GM19025 (cell line): ENCODE measurements at regions not wholly inside any gene's neighbourhood (a gene's known extent, or its start where the extent isn't known, plus 50 kb on each side); places are given as distances from the start of the nearest gene placed in this dataset.
"Not testable (repeated sequence)": the region's sequence is repeated elsewhere in the genome, so short reads cannot be mapped to it uniquely, and the experiment has no call there.

Experiments used
- ATAC-seq: cut with Tn5 transposase; IDR thresholded peaks from one replicate; pipeline ENCODE4 v1.9.1; 2021; ENCODE audit warnings: mild to moderate bottlenecking, low read depth, moderate library complexity; ENCODE audit not compliant: unreplicated experiment

DNA sequence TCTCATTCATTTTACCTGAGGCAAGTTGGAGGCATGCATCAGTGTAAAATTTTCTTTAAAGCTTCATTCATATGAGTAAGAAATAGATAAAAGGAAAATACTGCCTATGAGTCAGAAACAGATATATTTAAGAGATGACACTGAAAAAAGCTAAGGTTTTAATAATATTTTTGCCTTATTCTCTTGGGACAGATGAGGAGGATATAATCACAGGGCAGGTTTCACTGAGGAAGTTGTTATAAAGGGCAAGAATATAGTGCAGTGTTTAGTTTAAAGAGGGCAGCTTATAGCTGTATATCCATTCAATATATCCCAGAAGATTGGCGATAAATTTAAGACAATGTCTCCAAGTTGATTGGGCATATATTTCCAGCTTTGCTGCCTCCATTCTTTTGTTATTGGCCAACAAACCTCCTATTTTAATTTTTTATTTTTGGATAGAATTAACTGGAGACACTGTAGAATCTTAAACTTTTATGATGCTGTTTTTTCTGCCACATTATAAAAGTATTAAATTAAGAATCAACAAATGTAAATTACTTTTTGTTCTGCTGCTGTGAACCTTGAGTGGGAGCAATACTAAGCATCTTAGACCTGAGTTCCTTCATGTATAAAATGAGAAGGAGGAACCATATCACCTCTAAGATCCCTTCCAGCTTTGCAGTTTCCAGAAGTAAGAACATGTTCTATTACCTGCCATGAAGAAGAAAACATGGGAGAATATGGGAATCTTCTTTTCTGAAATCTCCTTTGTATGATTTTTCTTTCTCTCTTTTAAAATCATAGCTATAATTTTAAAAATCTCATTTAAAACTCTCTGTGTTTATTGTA, 171.6 kb downstream of the S1PR1 start:
- peak; percentile 1 for ATAC-seq

DNA sequence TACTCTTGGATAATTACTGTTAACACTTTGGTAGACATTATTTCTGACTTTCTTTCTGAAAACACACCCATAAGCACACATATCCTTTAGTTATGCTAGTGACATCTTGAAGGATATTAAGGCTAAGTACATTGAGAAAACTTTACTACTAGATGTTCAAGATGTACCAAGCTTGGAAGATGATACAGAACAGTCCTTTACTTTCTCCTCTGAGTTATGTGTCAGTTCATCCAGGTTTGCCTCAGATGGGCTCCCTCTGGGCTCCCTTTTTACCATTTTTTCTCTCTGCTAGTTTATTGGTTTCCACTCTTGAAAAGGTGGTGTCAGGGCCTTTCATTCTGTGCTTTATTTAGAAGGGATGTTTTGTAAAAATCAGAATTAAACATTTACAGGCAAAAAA, 172.3 kb downstream of the S1PR1 start:
- ATAC-seq = no peak

DNA sequence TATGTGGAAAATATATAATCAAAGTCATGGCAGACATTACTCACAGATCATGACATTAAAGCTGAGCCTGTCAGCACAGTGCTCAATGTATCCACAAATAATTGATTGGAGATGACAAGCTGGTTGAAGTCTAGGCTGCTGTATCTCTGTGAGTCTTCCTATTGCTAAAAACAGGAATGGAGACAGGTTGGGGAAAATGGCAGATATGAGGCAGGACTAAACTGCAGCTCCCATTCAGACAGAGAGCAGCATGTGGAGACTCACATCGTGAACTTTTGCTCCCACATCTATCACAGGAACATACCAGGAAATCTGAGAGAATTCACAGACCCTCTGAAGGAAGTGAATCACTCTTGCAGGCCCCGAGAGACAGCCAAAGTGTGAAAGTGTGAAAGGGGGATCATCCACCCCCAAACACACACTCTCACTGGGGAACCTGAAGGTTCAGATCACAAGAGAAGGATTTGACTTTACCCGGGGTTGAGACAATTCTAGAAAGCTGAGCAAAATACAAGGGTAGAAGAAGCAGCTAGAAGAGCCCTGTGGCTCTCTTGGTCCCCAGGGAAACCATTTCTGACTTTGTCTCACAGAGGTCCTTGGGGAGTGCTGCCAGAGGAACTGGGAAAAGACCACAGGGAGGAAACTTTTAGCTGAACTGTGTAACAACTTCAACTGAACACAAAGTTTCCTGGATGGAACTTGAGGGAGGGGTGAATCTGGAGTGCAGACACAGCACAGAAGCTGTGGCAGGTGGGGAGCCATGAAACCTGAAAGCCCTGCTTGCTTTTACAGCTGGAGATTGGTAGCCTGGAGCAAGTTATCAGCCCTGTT, 173.4 kb downstream of the S1PR1 start:
- peak; percentile 35 for ATAC-seq

DNA sequence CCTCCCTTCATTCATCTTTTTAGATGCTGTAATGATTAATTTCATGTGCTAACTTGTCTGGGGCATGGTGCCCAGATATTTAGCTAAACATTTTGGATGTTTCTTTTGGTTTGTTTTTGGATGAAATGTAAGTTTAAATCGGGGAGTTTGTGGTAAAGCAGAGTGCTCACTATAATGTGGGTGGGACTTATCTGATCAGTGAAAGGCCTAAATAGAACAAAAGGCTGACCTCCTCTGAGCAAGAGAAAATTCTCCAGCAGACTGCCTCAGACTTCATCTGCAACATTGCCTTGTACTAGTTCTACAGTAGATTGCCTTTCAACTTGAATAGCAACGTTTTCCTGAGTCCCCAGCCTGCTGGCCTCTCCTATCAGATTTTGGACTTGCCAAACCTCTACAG, 183.6 kb downstream of the S1PR1 start:
- no peak for ATAC-seq

DNA sequence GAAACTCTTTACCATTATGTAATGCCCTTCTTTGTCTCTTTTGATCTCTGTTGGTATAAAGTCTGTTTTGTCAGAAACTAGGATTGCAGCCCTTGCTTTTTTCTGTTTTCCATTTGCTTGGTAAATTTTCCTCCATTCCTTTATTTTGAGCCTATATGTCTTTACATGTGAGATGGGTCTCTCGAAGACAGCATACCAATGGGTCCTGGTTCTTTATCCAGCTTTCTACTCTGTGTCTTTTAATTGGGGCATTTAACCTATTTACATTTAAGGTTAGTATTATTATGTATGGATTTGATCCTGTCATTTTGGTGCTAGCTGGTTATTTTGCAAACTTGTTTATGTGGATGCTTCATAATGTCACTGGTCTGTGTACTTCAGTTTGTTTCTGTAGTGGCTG, 191.3 kb downstream of the S1PR1 start:
- not testable (repeated sequence) for ATAC-seq

DNA sequence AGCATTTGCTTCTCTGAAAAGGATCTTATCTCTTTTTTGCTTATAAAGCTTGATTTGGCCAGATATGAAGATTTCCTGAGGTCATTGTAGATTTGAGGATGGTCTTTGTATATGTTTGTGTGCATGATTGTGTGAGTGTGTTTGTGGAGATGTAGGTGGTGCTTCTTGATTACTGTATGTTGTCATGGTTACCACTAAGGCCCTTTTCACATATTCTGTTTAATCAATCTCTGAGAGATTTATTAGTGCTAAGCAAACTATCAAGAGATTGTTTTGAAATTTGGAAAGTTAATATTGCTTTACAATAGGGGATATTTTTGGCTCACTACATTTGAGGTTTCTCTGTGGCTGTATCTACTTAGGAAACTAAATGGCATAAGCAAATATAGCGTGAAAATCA, 191.7 kb downstream of the S1PR1 start:
- ATAC-seq = no peak

DNA sequence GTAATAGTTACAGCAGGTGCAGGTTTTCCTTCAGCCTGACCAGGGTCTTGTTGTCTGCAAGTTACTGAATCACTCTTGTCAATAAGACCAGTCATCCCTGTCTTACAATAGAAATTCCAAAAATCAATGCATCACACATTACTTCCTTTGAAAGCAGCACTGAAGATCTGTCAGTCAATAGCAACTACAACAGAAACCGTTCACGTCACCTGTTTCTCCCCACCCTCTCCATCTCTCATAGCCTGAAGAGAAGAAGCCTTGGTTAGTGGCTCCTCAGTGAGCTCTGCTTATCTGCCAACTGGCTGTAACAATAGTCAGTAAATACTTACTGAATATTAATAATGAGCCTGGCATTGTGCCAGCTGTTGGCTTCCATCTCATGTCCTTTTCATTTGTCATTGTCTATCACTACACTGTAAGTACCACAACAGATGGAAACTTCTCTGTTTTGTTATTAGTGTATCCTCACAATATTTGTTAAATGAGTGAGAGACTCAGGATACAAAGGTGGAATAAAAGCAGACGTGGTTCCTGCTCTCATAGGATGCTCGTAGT, 195.2 kb downstream of the S1PR1 start:
- ATAC-seq = no peak

DNA sequence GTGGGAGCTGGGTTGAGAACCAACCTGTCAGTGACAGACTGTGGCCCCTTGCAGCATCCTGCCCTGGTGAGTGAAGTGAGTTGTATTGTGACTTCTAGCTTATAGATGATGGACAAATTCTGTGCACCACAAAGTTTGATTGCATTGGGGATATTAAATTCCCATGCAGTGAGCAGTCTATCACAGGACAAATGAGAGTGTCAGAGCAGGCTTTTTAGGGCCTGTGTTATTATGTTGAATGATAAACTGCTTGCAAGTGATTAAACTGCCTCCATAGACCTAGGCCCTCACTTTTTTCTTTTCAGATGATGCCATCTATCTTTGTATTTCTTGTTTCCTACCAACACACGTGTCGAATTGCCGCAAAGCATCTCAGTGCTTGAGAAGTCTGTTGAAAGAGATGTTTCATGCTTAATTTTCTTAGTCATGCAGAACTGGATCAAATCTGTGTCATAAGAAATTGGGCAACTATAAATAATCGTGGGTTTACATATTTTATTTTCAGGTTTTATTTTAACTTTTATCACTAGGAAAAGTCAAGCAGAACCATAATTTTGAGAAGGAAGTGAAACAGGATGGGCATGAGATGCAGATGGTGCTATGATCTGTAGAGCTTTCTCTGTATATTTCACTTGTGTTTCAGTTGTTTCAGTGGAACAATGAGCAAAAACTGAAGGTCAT, 199.2 kb downstream of the S1PR1 start:
- peak; percentile 50 for ATAC-seq

DNA sequence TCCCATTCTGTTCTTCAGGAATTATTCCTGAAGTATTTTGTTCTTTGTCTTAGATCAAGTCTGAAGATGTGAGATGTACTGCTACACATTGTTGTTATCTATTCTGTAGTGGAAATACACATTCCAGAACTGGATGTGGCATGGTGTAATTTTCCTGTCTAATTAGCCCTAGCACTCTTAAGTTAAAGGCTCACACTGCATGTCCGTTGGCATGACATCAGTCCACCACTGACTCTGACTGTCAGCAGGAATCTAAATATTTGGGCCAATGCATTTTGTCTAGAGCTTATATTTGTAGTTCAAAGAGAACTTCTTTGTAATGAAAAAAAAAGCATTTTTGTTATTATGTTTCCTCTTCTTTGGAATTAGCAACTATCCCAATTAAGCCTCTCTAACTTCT, 201.0 kb downstream of the S1PR1 start:
- ATAC-seq = no peak

DNA sequence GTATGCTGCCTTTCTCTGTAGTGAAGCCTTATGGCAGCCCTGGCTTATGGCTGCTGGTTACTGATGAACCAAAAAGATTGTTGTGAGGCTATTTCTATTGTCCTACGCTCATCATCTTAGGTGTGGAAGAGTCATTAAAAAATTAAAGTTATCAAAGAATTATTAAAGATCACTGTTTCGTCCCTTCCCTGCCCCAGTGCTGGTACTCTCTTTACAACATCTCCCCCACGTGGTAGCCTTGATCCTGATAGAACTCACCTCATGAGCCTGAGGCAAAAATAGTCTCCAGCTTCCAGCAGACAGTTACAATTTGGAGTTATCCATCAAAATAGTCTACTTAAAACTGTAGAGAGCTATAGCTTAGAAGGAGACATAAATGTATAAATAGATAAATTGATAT, 201.5 kb downstream of the S1PR1 start:
- ATAC-seq = peak; percentile 46

DNA sequence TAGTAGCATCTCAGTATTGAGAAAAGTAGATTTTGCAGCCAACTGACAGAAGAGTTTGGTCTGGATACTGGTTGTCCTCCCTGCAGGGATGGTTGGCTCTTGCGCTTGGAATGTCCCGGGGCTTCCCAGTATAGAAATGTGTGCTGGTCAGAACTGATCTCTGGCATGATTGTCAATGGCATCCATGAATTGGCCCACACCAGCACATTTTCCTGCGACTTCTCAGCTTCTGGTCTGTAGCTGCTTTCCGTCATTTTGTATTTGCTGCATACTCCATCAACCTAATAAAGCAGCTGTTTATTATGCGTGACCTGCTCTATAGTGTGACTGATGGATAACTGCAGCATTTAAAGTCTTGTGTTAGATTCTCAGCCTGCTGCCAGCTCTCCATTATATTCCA, 203.7 kb downstream of the S1PR1 start:
- ATAC-seq = no peak

DNA sequence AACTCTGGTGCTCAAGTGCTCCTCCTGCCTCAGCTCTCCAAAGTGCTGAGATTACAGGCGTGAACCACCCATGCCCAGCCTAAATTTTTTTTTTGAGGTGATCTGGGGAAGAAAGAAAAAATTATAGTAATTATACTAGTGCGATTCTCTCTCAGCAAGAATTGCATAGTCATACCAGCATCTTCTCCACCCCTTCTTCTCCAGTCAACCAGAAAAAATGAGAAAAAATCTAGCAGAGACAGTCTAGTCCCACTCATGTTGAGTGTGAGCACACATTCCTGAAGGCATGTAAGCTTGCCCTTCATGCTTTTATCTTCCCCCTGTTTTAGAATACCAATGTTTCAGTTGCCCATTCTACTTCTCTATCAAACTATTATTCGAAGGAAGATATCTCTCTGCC, 207.6 kb downstream of the S1PR1 start:
- ATAC-seq = no peak

DNA sequence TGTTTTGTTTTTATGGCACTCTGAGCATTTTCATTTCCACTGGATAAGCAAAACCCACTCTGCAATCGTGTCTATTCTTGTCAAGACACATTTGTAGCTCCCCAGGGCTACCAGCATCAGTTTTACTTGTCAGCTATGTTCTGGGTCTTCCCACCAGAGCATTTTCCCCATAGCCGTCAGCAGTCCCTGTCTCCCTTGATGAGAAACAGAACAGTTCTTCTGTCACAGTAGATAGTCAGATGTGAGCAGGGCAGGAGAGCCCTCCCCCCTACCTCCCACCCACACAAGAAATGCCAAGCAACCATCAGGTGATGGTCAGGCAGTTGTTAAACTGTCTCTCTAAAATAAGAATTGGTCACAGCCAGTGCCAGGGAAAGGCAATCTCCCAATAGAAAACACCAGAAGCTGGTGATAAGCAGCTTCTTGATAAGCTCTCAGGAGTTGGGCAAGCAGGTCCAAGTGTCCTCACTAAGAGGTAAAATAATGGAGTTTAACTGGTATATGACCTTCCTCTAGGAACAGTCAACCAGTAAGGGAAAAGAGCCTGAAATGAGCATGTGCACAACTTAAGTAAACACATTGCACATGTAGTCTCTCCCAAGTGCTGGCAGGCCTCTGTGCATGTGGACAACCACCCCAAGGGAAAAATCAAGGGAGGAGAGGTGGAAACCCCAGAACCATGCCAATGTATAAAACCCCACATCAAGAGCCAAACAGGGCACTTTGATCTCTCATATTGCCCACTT, 208.2 kb downstream of the S1PR1 start:
- ATAC-seq = no peak

DNA sequence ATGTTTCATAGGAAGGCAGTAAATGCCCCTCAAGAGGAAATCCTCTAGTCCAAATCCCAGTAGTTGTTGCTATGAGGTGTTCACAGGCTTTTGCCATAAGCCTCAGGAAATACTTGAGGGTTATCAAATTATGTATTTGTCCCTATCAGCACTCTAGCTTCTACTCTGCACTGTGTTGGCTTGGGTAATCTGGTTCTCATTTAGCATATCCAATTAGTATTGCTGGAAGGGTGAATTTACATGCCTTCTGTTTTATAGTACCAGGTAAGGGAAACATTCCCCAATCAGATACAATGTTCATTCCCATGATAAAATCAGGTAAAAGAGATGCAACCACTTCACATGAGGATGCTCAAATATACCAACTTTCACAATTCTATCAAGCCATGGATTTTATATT, 211.2 kb downstream of the S1PR1 start:
- no peak for ATAC-seq

DNA sequence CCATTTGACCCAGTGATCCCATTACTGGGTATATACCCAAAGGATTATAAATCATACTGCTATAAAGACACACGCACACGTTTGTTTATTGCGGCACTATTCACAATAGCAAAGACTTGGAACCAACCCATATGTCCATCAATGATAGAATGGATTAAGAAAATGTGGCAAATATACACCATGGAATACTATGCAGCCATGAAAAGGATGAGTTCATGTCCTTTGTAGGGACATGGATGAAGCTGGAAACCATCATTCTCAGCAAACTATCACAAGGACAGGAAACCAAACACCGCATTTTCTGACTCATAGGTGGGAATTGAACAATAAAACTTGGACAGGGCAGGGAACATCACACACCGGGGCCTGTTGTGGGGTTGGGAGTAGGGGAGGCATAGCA, 213.9 kb downstream of the S1PR1 start:
- ATAC-seq = not testable (repeated sequence)

DNA sequence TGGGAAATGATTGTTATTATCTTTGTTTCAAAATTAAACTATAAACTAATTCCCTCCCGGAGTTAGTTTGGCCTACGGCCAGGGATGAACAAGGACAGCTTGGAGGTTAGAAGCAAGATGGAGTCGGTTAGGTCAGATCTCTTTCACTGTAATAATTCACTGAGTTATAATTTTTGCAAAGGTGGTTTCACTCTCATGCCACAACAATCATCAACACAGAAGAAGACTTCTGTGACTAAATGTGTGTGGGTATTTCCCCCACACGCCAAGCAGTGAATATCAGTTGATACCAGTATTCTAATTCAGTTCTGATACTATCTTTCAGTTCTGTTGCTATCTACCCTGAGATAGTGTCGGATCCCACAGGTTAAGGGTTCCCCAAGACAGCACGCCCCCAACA, 215.1 kb downstream of the S1PR1 start:
- ATAC-seq = peak; percentile 72

DNA sequence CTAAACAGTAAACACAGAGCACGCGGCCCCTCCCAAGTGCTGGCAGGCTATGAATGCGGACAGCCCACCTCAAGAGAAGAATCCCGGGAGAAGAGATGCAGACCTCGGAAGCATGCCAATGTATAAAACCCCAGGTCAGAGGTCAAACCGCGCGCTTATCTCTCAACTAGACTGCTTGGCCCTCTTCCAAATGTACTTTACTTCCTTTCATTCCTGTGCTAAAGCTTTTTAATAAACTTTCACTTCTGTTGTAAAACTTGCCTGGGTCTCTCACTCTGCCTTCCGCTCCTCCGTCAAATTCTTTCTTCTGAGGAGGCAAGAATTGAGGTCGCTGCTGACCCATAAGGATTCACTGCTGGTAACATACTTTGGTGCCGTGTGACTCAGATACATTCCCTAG, 216.0 kb downstream of the S1PR1 start:
- ATAC-seq = no peak

DNA sequence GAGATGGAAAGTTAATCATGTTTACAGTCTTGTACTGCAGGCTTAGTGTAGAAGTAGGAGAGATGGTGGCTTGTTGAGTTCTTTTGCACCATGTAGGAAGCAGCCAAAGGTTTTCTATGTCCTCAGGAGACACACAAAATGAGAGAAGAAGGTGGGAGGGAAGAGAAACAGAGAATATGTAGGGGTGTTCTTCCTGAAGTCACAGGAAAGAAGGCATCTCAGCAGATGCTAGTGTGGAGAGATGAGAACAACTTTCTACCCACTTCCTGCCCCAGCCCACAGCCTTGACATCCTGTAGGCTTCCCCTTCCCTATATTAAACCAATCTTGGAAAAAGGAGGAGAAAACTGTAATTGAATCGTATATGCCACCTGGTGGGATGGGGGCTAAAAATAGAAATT, 217.0 kb downstream of the S1PR1 start:
- ATAC-seq = peak; percentile 41

DNA sequence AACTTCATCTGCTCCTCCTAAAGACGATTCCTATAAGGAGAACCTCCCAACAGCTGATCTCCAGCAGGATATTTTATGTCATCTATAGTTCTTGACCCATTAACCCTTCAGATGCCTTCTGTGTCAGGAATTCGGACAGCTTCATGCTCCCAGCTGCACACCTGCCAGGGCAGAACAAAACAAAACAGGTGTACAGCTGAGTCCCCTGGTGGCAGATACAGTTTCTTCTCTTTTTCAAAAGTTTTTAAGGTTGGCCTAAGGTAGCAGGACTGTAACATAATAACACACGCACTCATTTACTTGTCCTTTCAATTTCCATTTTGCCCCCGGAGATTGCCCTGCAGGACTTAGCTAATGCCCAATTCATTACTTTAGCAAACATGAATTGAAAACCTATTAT, 218.3 kb downstream of the S1PR1 start:
- no peak for ATAC-seq

DNA sequence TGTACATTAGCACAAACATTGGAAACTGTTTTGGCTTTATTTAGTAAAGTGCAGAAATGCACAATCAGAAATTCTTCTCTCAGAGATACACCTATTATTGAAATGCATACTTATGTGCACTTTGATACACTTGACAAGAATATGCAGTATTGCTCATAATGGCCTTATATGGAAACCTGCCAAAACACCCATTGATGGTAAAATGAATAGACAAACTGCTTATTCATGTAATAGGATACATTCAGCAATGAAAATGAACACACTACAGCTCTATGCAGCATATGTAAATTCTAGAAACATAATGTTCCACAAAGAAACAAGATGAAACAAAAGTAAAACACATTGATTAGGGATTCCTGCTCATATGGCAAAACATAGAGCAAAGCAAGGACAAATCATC, 223.9 kb downstream of the S1PR1 start:
- no peak for ATAC-seq
